Prostate gland (tissue), 2 donors: ENCODE measurements at regions not wholly inside any gene's neighbourhood (a gene's known extent, or its start where the extent isn't known, plus 50 kb on each side); places are given as distances from the start of the nearest gene placed in this dataset.

Experiments
- DNase-seq: peaks from one replicate; pipeline ENCODE4 v3.0.0-alpha.2; 2019; ENCODE audit warnings: low spot score
- H3K27ac ChIP-seq, 2 donors: fragments of 200-600 bp; sonication (generic); 2 replicates each; pipeline ENCODE4 v1.5.1; 2017 to 2019
- H3K27me3 ChIP-seq: fragments of 200-600 bp; sonication (generic); replicated peaks from 2 replicates; pipeline ENCODE4 v1.5.1; 2019; ENCODE audit not compliant: insufficient read depth
- H3K36me3 ChIP-seq, 2 donors: fragments of 200-600 bp; sonication (generic); 1 replicate in 1 of 2; 2 replicates in 1 of 2; pipeline versions ENCODE4 v1.5.1 to v1.8.1; 2017 to 2019
- H3K4me1 ChIP-seq: fragments of 200-600 bp; sonication (generic); replicated peaks from 2 replicates; pipeline ENCODE4 v1.5.1; 2019
- H3K4me3 ChIP-seq, 2 donors: fragments of 200-600 bp; sonication (generic); 2 replicates each; pipeline ENCODE4 v1.5.1; 2017 to 2019
- H3K9me3 ChIP-seq: fragments of 200-600 bp; sonication (generic); 2 replicates; pipeline ENCODE4 v1.5.1; 2017
- POLR2A ChIP-seq: fragments of 450-650 bp; IDR thresholded peaks from one replicate; pipeline ENCODE4 v1.6.1; 2016; ENCODE audit warnings: antibody characterized with exemption, mild to moderate bottlenecking
- POLR2AphosphoS5 ChIP-seq: sonication (generic); formaldehyde crosslinking; IDR thresholded peaks from one replicate; pipeline ENCODE4 v1.6.1; 2017; ENCODE audit warnings: antibody characterized with exemption
- WGBS: methylation state at CpG from one replicate; pipeline ENCODE4 v1.1.5; 2018; 5-methylcytosine and 5-hydroxymethylcytosine counted together
- intact Hi-C: fragments of 100-400 bp; cut with DNase I; formaldehyde crosslinking; loops from one replicate; pipeline ENCODE4 v1.14.2; 2022
- TF ChIP-seq, protein P1 (sequence below), 4 experiments: fragments of 200-600 bp in 2 of 4; fragments of 450-650 bp in 2 of 4; sonication (generic) in 2 of 4; IDR thresholded peaks; 1 replicate in 3 of 4; 2 replicates in 1 of 4; pipeline ENCODE4 v1.5.1; 2016 to 2019; ENCODE audit warnings: antibody characterized with exemption in 4 of 4, mild to moderate bottlenecking in 2 of 4, moderate library complexity in 2 of 4

DNA sequence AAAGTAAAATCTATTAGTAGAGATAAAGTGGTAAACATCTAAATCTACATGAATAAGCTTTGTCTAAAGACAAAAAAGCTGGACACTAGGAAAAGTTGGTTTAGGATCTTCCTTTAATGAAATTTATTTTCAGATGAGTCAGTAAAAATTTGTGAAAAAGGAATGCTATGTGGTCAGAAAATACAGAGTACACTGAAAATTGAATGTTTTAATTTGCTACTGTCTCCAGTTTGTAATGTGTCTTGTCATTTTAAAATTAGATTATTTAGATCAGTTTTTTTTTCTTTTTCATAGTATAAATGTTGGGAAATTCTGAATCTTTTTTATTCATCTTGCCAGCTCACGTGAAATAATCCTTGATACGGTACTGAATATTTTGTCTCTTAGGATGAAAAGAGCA is 56.9 kb downstream of the SLITRK6 start:
- Histone ChIP-seq H3K4me3 (no peak overlapping the region), H3K9me3 (no peaks in the 10 kb centered on the region), H3K36me3 (no peaks in the 10 kb centered on the region), H3K4me1 (no peaks in the 10 kb centered on the region), H3K27ac (no peak overlapping the region), H3K27me3 (no peaks in the 10 kb centered on the region)
- 0% methylated on average over 2 of the region's 2 CpGs for WGBS
- TF ChIP-seq, protein P1, sequence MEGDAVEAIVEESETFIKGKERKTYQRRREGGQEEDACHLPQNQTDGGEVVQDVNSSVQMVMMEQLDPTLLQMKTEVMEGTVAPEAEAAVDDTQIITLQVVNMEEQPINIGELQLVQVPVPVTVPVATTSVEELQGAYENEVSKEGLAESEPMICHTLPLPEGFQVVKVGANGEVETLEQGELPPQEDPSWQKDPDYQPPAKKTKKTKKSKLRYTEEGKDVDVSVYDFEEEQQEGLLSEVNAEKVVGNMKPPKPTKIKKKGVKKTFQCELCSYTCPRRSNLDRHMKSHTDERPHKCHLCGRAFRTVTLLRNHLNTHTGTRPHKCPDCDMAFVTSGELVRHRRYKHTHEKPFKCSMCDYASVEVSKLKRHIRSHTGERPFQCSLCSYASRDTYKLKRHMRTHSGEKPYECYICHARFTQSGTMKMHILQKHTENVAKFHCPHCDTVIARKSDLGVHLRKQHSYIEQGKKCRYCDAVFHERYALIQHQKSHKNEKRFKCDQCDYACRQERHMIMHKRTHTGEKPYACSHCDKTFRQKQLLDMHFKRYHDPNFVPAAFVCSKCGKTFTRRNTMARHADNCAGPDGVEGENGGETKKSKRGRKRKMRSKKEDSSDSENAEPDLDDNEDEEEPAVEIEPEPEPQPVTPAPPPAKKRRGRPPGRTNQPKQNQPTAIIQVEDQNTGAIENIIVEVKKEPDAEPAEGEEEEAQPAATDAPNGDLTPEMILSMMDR (IDR thresholded peaks at IDR 0.05): no peak
- TF ChIP-seq POLR2A: no peak
- no peak for TF ChIP-seq POLR2AphosphoS5
- intact Hi-C loops: no loop called here
- DNase-seq: no peak

DNA sequence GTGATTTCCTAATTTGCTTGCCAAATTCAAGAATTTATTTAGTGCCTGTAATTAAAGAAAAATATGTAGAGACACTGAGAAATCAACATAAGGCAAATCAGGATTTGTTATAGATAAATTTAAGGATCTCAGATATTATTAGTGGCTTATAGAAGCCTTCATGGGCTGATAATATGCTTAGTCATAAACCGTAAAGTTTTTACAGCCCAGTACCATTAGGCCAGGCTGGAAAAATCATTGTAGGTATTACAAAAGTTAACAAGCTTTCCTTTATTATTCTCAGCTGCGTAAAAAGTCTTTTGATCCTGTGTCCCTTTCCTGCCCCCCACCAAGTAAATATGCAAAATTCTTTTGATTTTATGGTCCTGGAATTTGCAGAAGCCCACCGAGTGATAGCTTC is 58.2 kb downstream of the SLITRK6 start:
- intact Hi-C loops: no loop called here
- H3K27me3 ChIP-seq: no peaks in the 10 kb centered on the region
- TF ChIP-seq, protein P1 (IDR thresholded peaks at IDR 0.05): no peak
- TF ChIP-seq POLR2AphosphoS5: no peak
- no peak for TF ChIP-seq POLR2A
- H3K9me3 ChIP-seq: no peaks in the 10 kb centered on the region
- no peaks in the 10 kb centered on the region for H3K4me1 ChIP-seq
- no peak overlapping the region for H3K4me3 ChIP-seq
- no peak overlapping the region for H3K27ac ChIP-seq
- WGBS: 35% methylated on average over 3 of the region's 3 CpGs
- no peaks in the 10 kb centered on the region for H3K36me3 ChIP-seq
- DNase-seq: no peak

DNA sequence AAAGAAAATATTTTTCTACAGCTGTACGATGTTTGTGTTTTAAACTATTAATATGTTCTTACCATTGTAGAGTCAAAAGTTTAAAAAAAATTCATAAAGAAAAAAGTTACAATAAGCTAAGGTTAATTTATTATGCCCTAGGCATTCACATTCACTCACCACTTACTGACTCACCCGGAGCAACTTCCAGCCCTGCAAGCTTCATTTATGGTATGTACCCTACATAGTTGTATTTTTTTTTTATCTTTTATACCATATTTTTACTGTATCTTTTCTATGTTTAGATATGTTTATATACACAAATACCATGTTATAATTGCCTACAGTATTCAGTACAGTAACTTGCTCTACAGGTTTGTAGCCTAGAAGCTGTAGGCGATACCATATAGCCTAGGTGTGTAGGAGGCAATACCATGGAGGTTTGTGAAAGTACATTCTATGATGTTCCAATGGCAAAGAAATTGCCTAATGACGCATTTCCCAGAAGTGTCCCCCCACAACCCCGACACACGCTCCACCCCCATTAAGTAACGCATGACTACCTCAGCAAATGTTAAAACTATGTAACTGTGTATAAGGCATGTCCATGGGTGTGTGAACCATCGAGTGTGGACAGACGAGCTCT is 60.4 kb downstream of the SLITRK6 start:
- no peaks in the 10 kb centered on the region for H3K4me1 ChIP-seq
- WGBS: 72% methylated on average over 9 of the region's 9 CpGs
- no peak for DNase-seq
- H3K4me3 ChIP-seq: no peak overlapping the region
- TF ChIP-seq, protein P1 (IDR thresholded peaks at IDR 0.05): no peak
- TF ChIP-seq POLR2AphosphoS5: no peak
- TF ChIP-seq POLR2A: no peak
- intact Hi-C loops: no loop called here
- H3K9me3 ChIP-seq: no peaks in the 10 kb centered on the region
- H3K27ac ChIP-seq: no peak overlapping the region
- no peaks in the 10 kb centered on the region for H3K27me3 ChIP-seq
- no peaks in the 10 kb centered on the region for H3K36me3 ChIP-seq

DNA sequence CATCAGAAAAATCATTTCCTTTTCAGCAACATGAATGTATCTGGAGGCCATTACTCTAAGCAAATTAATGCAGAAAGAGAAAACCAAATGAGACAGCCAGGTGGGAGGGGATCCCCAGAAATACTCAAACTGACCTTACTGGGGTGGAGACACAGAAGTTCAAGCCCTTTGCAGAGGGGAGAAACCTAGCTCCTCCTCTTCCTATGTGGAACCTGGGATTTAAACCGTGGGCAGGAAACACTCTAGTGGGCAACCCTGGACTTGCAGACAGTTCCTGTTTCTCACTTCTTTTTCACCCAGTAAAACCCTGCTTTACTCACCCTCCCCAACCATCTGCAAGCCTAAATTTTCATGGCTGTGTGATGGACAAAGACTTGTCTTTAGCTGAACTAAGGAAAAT is 61.3 kb downstream of the SLITRK6 start:
- Histone ChIP-seq H3K36me3 (no peaks in the 10 kb centered on the region), H3K9me3 (no peaks in the 10 kb centered on the region), H3K4me3 (no peak overlapping the region), H3K27ac (no peak overlapping the region), H3K4me1 (no peaks in the 10 kb centered on the region), H3K27me3 (no peaks in the 10 kb centered on the region)
- TF ChIP-seq POLR2A (no peak), POLR2AphosphoS5 (no peak)
- TF ChIP-seq, protein P1 (IDR thresholded peaks at IDR 0.05): no peak
- 76% methylated on average over 1 of the region's 1 CpG for WGBS
- no peak for DNase-seq
- intact Hi-C loops: no loop called here

DNA sequence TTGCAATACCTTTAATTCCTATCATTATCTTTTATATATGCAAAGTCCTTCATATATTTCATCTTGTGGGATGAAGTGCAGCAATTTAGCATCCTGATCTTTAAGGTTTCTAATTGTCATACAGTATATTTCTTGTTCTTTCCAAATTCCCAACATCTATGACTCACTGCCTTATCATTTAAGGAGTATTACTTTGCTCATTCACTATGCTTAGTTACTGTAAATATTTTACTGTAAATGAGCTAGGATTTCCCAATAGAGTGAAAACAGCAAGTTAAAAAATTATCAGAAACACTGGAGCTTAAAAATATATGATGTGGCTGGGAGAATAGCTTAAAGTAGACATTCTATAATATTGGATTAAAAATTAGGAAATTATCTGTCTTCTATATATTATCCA is 69.9 kb downstream of the SLITRK6 start:
- no peak overlapping the region for H3K27ac ChIP-seq
- no peaks in the 10 kb centered on the region for H3K4me1 ChIP-seq
- no peaks in the 10 kb centered on the region for H3K27me3 ChIP-seq
- no peaks in the 10 kb centered on the region for H3K9me3 ChIP-seq
- no peaks in the 10 kb centered on the region for H3K36me3 ChIP-seq
- intact Hi-C loops: no loop called here
- DNase-seq: no peak
- TF ChIP-seq POLR2A (no peak), POLR2AphosphoS5 (no peak)
- TF ChIP-seq, protein P1 (IDR thresholded peaks at IDR 0.05): no peak
- H3K4me3 ChIP-seq: no peak overlapping the region
